Fibroblast of lung (primary cell): ENCODE measurements at regions not wholly inside any gene's neighbourhood (a gene's known extent, or its start where the extent isn't known, plus 50 kb on each side); places are given as distances from the start of the nearest gene placed in this dataset.

ENCODE experiments used
- CTCF ChIP-seq, 2 donors: IDR thresholded peaks in 1 of 2; conservative IDR thresholded peaks in 1 of 2; 1 replicate in 1 of 2; 2 replicates in 1 of 2; pipeline ENCODE4 v1.5.1; 2011 to 2012; ENCODE audit warnings: low read length in 2 of 2, control low read depth in 1 of 2, inconsistent platforms in 1 of 2, low read depth in 1 of 2, mild to moderate bottlenecking in 1 of 2
- EZH2 ChIP-seq: IDR thresholded peaks from 2 replicates; pipeline ENCODE4 v1.5.1; 2012; ENCODE audit warnings: low read length, control low read depth, mild to moderate bottlenecking; ENCODE audit errors: missing control alignments

- TF ChIP-seq CTCF (conservative IDR thresholded peaks at IDR 0.05 in 1 of 2, IDR thresholded peaks at IDR 0.05 in 1 of 2; ENCODE audit: low read depth in 1 of 2, low read length in 2 of 2) (no peak), EZH2 (no peak)
These were observed 825.2 kb downstream of the REEP3 start for GRCh38 chr10:64346389-64346788.
